ENCODE measurements at regions not wholly inside any gene's neighbourhood (a gene's known extent, or its start where the extent isn't known, plus 50 kb on each side); places are given as distances from the start of the nearest gene placed in this dataset.
A peak's percentile ranks its signal among the peaks of the same experiment; 100 is the strongest.
"Not testable (repeated sequence)": the region's sequence is repeated elsewhere in the genome, so short reads cannot be mapped to it uniquely, and the experiment has no call there.

GRCh38 chr14:23751616-23752015 lies 115.5 kb downstream of the DHRS2 start:
- peak; percentile 80 for DNase-seq

GRCh38 chr14:23763394-23763793 lies 127.2 kb downstream of the DHRS2 start:
- DNase-seq: no peak

DNA sequence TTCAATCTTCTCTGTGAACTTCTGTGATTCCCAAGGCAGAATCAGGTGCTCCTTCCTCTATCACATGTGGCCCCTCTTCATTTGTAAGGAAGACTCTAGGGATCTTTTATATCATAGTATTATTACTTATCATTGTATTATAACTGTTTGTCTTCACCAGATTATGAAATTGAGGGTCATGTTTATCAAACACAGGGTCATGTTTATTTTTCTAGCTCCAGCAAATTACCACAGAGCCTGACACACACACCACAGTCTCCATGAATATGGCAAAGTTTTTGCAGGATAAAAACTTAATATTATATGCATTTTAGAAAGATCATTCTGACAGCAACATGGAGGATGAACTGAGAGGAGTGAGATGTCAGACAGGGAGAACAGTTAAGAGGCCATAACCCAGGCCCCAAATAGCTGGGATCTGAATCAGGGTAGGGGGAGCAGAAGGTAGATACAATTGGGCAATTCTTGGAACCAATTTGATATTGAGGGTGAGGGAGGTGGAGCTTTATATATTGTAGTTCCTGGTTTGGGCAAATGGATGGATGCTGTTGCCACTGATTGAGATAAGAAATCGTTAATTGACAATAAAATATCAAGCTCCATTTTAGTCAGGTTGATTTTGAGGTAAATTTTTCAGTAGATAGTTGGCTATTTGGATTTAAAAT lies 130.7 kb downstream of the DHRS2 start:
- no peak for DNase-seq

DNA sequence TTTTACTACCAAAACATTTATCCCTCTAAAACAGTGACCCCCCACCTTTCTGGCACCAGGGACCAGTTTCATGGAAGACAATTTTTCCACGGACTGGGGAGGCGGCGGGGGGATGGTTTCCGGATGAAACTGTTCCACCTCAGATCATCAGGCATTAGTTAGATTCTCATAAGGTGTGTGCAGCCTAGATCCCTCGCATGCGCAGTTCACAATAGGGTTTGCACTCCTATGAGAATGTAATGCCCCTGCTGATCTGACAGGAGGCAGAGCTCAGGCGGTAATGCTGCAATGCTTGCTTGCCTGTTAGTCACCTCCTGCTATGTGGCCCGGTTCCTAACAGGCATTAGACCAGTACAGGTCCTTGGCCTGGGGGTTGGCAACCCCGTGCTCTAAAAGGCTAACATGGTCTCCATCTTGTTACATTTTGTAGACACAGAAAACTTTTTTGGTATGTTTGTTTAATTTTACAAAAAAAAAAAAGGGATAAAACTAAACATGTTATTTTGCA lies 133.1 kb downstream of the DHRS2 start:
- DNase-seq: not testable (repeated sequence)

DNA sequence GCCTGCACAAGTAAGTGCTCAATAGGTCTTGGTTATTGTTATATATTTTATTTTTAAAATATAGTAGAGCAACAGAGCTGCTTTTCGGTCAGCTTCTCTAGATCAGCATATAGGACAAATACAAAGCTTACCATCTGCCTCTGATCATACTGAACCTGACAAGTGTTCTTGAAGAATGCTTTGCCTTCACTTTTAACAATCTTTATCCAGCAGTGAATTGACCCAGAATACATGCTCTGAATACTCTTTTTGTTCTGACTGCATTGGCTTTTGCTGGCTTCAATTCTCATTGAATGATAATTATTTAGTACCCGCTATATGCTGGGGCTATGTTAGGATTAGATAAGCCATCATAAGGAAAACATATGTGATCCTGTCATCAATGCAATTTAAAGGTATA lies 137.8 kb downstream of the DHRS2 start:
- no peak for DNase-seq

- no peak for DNase-seq
Observed at GRCh38 chr14:23776296-23776695, 140.1 kb downstream of the DHRS2 start.

- DNase-seq: no peak
Observed at GRCh38 chr14:23785208-23785607, 149.0 kb downstream of the DHRS2 start.

- no peak for DNase-seq
Observed at GRCh38 chr14:23787436-23787835, 151.3 kb downstream of the DHRS2 start.

- no peak for DNase-seq
Observed at GRCh38 chr14:23789696-23790095, 153.5 kb downstream of the DHRS2 start.

DNA sequence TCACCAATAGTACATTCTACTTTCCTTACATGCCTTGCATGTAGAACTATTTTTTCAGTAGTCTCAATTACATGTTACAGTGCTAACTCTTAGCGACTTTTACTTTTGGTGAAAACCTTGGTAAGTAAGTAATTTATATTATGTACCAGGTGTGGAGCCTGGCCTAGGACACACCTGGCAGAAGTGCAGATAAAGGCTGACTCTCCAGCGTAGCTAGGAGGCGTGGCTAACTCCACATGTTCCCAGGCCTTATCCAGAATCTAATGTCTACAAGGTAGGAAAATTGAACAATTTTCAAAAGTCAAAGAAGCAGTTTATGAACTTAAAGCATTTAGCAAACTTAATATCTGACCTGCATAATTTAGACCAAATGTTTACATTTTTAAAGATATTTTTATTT lies 157.4 kb downstream of the DHRS2 start:
- DNase-seq: no peak

DNA sequence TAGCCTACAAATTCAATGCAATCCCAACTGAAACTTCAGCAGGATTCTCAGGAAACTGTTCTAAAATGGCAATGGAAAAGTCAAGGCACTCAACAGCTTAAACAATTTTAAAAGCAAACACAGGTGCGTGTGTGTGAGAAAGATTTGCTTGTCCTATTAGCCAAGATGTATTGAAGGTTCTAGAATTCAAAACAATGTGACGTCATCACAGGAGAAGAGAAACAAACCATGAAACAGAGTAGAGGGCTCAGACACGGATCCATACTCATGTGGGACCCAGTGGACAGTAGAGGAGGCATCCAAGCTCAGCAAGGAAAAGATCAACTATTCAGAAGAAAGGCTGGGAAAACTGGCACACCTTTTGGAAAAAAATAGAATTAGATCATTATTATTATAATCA lies 152.8 kb upstream of the DHRS4 start:
- DNase-seq: no peak

GRCh38 chr14:23801766-23802165 lies 151.8 kb upstream of the DHRS4 start:
- DNase-seq: no peak

DNA sequence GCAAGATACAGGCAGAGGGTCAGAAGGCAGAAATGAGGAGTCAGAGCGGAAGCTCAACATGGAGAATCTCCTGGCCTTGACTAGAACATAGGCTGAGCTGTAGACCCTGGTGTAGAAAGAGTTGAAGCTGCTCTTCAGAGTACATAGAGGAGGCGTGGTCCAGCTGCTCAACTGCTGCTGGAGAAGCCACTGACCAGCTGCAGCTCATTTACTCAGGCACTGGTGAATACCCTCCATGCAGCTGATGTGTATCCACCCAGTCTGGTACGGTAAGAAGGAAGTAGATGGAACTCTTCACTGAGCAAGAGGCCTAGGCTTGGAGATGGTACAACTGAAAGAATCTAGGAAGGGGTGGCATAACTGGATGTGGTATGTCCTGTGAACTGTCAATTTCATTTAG lies 148.8 kb upstream of the DHRS4 start:
- DNase-seq: no peak

DNA sequence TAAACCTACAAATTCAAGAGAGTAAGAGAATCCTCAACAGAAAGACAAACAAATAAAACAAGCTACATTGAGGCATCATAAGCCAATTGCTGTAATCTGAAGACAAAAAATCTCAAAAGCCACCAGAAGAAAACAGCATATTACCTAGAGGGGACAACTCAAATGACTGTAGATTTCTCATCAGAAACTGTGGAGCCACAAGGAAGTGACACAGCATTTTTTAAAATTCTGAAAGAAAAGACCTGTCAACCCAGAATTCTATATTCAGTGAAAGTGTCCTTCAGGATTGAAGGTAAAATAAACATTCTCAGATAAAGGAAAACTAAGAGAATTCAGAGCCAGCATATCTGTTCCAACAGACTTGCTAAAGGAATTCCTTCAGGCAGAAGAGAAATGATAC lies 147.8 kb upstream of the DHRS4 start:
- no peak for DNase-seq

DNA sequence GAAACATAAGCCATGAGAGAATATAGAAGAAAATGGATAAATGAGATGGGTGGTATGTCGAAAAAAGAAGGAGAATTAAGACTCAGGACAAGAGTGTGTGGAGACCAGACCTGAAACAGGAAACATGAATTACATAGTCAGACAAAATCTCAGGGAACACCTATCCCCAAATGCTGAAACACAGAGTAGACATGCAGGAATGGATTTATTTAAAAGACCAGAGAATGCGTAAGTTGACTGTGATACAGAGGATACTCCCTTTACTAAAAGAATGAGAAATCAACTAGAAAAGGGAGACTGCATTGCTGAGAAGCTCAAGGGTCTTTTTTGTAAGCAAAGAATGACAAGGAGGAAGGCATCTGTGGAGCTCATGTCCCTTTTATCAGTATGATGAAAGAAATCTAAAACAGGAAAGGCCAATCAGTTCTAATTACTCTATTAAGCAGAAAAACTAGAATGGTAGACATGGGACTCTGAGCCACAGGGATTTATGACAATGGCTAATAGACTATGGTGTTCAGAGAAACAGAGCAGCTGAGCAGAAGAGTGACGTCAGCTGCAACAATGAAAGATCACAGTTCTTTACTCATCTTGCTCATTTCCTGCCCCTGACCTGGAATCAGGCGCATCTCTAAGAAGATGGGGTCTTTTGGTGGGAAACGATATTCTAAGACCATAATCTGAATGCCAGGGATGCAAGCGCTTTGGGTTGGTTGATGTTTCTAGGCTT lies 138.9 kb upstream of the DHRS4 start:
- DNase-seq: no peak

DNA sequence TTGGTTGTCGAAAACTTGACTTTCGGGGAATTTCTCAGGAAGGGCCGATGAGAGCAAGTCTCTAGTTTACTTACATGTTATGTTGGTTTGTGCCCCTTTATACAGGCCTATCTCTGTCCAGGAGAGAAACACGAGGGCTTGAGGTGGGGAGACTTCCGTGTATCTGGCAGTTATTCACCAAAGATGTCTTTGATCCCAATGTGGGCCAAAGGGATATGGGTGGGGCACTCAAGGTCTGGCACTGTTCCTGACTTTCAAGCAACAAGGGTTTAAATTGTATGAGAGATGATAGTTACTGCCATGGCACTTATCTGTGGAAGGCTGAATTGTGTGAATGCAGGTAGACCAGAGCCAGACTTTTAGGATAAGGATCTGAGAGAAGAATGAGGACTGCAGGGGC lies 137.2 kb upstream of the DHRS4 start:
- DNase-seq: no peak

- DNase-seq: no peak
Observed at GRCh38 chr14:23817164-23817767, 136.3 kb upstream of the DHRS4 start.

DNA sequence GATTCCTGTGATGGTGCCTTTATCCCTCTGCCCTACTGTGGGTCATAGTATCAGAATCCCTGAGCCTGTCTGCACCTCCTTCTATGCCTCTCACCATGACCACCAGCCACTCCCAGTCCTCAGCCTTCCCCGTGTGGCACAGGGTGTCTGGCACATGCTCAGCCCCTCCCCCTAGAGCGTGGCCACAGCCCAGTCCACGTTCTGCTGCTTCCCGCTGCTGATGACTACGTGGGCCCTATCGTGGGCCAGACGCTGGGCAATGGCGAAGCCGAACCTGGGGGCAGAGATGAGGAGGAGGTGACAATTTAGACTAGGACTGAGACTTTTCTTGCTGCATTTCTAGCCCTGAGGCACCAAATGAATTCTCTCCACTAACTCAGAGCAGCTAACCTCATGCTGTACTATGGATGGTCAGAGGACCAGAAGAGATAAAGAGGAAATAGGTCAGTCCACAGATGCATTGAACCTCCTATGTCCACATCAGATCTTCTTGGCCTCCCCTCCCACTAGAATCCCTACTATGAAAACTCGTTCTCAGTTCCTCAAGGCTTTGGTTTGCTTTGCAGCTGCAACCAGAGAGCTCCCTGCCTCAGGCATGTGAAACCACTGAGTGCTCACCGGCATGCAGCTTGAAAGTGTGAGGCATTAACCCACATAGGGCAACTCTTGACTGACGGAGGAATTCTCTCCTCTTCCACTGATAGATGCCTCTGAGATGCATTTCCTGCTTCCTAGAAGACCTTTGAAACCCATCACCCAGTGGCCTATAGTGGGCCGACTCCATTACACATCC lies 126.3 kb upstream of the DHRS4 start:
- DNase-seq: no peak

- DNase-seq: no peak
Observed at GRCh38 chr14:23828001-23828400, 125.6 kb upstream of the DHRS4 start.

GRCh38 chr14:23828616-23829015 lies 125.0 kb upstream of the DHRS4 start:
- DNase-seq: no peak

DNA sequence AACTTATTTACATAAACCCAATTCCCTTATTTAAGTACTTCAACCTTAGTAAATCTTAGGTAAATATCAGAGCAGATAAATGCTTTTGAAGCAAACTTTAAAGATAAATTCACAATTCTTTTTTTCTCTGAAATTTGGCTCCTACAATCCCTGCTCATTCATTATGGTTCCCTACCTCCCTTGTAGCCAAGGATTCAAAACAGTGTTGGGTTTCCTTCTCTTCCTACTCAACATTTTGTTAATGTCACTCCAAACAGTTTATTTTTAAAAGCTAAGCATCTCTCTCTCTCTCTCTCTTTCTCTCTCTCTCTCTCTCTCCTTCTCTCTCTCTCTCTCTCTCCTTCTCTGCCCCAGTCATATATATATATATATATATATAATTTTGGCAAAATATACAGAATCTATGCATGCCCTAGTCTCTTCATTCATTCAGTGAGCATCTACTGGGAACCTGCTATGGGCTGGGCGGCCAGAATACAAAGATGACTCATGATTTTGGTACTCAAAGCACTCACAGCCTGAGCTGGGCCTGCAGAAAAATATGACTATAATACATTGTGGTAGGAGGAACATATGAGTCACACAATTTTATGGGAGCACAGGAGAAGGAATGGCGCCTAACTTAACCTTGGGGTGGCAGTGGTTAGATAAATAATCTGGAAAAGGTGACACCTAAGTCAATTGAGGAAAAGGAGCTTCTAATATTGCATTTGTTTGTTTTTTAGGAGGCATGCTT lies 123.7 kb upstream of the DHRS4 start:
- peak; percentile 96 for DNase-seq

DNA sequence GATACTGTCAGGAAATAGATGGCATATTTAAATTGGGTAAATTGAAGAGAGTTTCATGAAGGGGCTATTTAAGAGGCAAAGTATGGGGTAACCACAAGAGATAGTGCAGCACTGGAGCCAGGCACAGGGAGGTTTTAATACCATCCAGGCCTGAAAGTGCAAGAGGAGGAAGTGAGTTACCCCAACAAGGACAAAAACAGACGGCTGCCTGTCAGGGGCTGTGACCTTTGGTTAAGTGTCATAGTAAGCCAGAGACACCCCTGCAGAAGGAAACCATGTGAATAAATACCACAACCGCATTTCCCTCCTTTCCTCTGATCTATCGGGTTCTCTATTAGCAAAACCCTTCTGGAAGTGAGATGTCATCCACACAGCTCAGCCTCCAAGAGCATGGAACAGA lies 122.0 kb upstream of the DHRS4 start:
- DNase-seq: no peak
